ENCODE measurements at regions not wholly inside any gene's neighbourhood (a gene's known extent, or its start where the extent isn't known, plus 50 kb on each side); places are given as distances from the start of the nearest gene placed in this dataset.

GRCh38 chr3:147939425-147939824 is 530.3 kb downstream of the ZIC1 start:
- ChIA-PET CTCF (no interaction called here), POLR2A (no interaction called here)
- no peaks in the 10 kb centered on the region for H3K9me3 Mint-ChIP-seq (ENCODE audit: insufficient read depth)
- H3K27ac Mint-ChIP-seq = no peak overlapping the region
- no peak for ATAC-seq
- DNase-seq = no peak
- H3K36me3 Mint-ChIP-seq (ENCODE audit: low read depth) = no peaks in the 10 kb centered on the region
- H3K4me3 Mint-ChIP-seq = no peak overlapping the region
- H3K27me3 Mint-ChIP-seq (ENCODE audit: low read depth) = no peaks in the 10 kb centered on the region
- no peaks in the 10 kb centered on the region for H3K4me1 Mint-ChIP-seq (ENCODE audit: low read depth)

- ChIA-PET CTCF (no interaction called here), POLR2A (no interaction called here)
- no peak overlapping the region for H3K4me3 Mint-ChIP-seq
- H3K36me3 Mint-ChIP-seq (ENCODE audit: low read depth) = no peaks in the 10 kb centered on the region
- H3K27ac Mint-ChIP-seq = no peak overlapping the region
- ATAC-seq (no peak), DNase-seq (no peak)
- no peaks in the 10 kb centered on the region for H3K9me3 Mint-ChIP-seq (ENCODE audit: insufficient read depth)
- no peaks in the 10 kb centered on the region for H3K27me3 Mint-ChIP-seq (ENCODE audit: low read depth)
- no peaks in the 10 kb centered on the region for H3K4me1 Mint-ChIP-seq (ENCODE audit: low read depth)
These were observed 530.7 kb downstream of the ZIC1 start for GRCh38 chr3:147939839-147940238.

GRCh38 chr3:147940405-147941193 is 531.4 kb downstream of the ZIC1 start:
- H3K4me3 Mint-ChIP-seq = no peak overlapping the region

GRCh38 chr3:147941969-147942368 is 532.8 kb downstream of the ZIC1 start:
- Mint-ChIP-seq H3K4me3 (no peak overlapping the region), H3K4me1 (ENCODE audit: low read depth) (no peaks in the 10 kb centered on the region), H3K9me3 (ENCODE audit: insufficient read depth) (no peaks in the 10 kb centered on the region), H3K27me3 (ENCODE audit: low read depth) (no peaks in the 10 kb centered on the region), H3K27ac (no peak overlapping the region), H3K36me3 (ENCODE audit: low read depth) (no peaks in the 10 kb centered on the region)
- ATAC-seq (no peak), DNase-seq (no peak)
- CTCF ChIA-PET = no interaction called here
- POLR2A ChIA-PET = no interaction called here

More at GRCh38 chr3:147940405-147941193, 531.4 kb downstream of the ZIC1 start:
- ATAC-seq = no peak
- H3K36me3 Mint-ChIP-seq (ENCODE audit: low read depth) = no peaks in the 10 kb centered on the region
- ChIA-PET POLR2A (no interaction called here), CTCF (no interaction called here)
- DNase-seq = no peak
- H3K27me3 Mint-ChIP-seq (ENCODE audit: low read depth) = no peaks in the 10 kb centered on the region
- H3K4me1 Mint-ChIP-seq (ENCODE audit: low read depth) = no peaks in the 10 kb centered on the region
- no peak overlapping the region for H3K27ac Mint-ChIP-seq
- H3K9me3 Mint-ChIP-seq (ENCODE audit: insufficient read depth) = no peaks in the 10 kb centered on the region

GRCh38 chr3:147943265-147943945 is 534.2 kb downstream of the ZIC1 start:
- Mint-ChIP-seq H3K4me3 (no peak overlapping the region), H3K36me3 (ENCODE audit: low read depth) (no peaks in the 10 kb centered on the region), H3K9me3 (ENCODE audit: insufficient read depth) (no peaks in the 10 kb centered on the region), H3K27ac (no peak overlapping the region), H3K4me1 (ENCODE audit: low read depth) (no peaks in the 10 kb centered on the region), H3K27me3 (ENCODE audit: low read depth) (no peaks in the 10 kb centered on the region)
- no peak for DNase-seq
- no peak for ATAC-seq
- ChIA-PET POLR2A (no interaction called here), CTCF (no interaction called here)

- DNase-seq (no peak), ATAC-seq (no peak)
- CTCF ChIA-PET = no interaction called here
- Mint-ChIP-seq H3K36me3 (ENCODE audit: low read depth) (no peaks in the 10 kb centered on the region), H3K27ac (no peak overlapping the region), H3K27me3 (ENCODE audit: low read depth) (no peaks in the 10 kb centered on the region), H3K9me3 (ENCODE audit: insufficient read depth) (no peaks in the 10 kb centered on the region), H3K4me3 (no peak overlapping the region), H3K4me1 (ENCODE audit: low read depth) (no peaks in the 10 kb centered on the region)
- POLR2A ChIA-PET = no interaction called here
These were observed 536.9 kb downstream of the ZIC1 start for GRCh38 chr3:147945968-147946519.

- no peak for DNase-seq
- no peaks in the 10 kb centered on the region for H3K4me1 Mint-ChIP-seq (ENCODE audit: low read depth)
- ChIA-PET CTCF (no interaction called here), POLR2A (no interaction called here)
- ATAC-seq = no peak
- H3K36me3 Mint-ChIP-seq (ENCODE audit: low read depth) = no peaks in the 10 kb centered on the region
- H3K4me3 Mint-ChIP-seq = no peak overlapping the region
- H3K9me3 Mint-ChIP-seq (ENCODE audit: insufficient read depth) = peaks cover 8% of the 10 kb centered on the region
- H3K27me3 Mint-ChIP-seq (ENCODE audit: low read depth) = no peaks in the 10 kb centered on the region
- H3K27ac Mint-ChIP-seq = no peak overlapping the region
These were observed 547.5 kb downstream of the ZIC1 start for GRCh38 chr3:147956615-147957014.

GRCh38 chr3:147958754-147959153 is 549.6 kb downstream of the ZIC1 start:
- CTCF ChIA-PET = no interaction called here
- H3K4me1 Mint-ChIP-seq (ENCODE audit: low read depth) = no peaks in the 10 kb centered on the region
- peaks cover 8% of the 10 kb centered on the region for H3K9me3 Mint-ChIP-seq (ENCODE audit: insufficient read depth)
- H3K36me3 Mint-ChIP-seq (ENCODE audit: low read depth) = no peaks in the 10 kb centered on the region
- ATAC-seq (no peak), DNase-seq (no peak)
- POLR2A ChIA-PET = no interaction called here
- no peak overlapping the region for H3K27ac Mint-ChIP-seq
- H3K4me3 Mint-ChIP-seq = no peak overlapping the region
- H3K27me3 Mint-ChIP-seq (ENCODE audit: low read depth) = no peaks in the 10 kb centered on the region

GRCh38 chr3:147960786-147961185 is 551.6 kb downstream of the ZIC1 start:
- H3K4me3 Mint-ChIP-seq = no peak overlapping the region
- ATAC-seq = no peak
- H3K9me3 Mint-ChIP-seq (ENCODE audit: insufficient read depth) = peaks cover 4% of the 10 kb centered on the region
- no peak overlapping the region for H3K27ac Mint-ChIP-seq
- H3K27me3 Mint-ChIP-seq (ENCODE audit: low read depth) = no peaks in the 10 kb centered on the region
- no peak for DNase-seq
- POLR2A ChIA-PET = no interaction called here
- H3K36me3 Mint-ChIP-seq (ENCODE audit: low read depth) = no peaks in the 10 kb centered on the region
- CTCF ChIA-PET = no interaction called here
- H3K4me1 Mint-ChIP-seq (ENCODE audit: low read depth) = no peaks in the 10 kb centered on the region

- no peak for DNase-seq
- no peak overlapping the region for H3K4me3 Mint-ChIP-seq
- POLR2A ChIA-PET = interaction anchor here (0.6 to 0.7 kb wide), 2 partner anchors 110 to 1282 kb away, joined by 3 read pairs; no protein-coding TSS in a partner anchor
- no peak for ATAC-seq
- no peaks in the 10 kb centered on the region for H3K4me1 Mint-ChIP-seq (ENCODE audit: low read depth)
- CTCF ChIA-PET = no interaction called here
- peaks cover 2% of the 10 kb centered on the region for H3K9me3 Mint-ChIP-seq (ENCODE audit: insufficient read depth)
- no peaks in the 10 kb centered on the region for H3K27me3 Mint-ChIP-seq (ENCODE audit: low read depth)
- no peaks in the 10 kb centered on the region for H3K36me3 Mint-ChIP-seq (ENCODE audit: low read depth)
- no peak overlapping the region for H3K27ac Mint-ChIP-seq
These were observed 553.4 kb downstream of the ZIC1 start for GRCh38 chr3:147962408-147963164.

- H3K9me3 Mint-ChIP-seq (ENCODE audit: insufficient read depth) = no peaks in the 10 kb centered on the region
- no peaks in the 10 kb centered on the region for H3K4me1 Mint-ChIP-seq (ENCODE audit: low read depth)
- no peaks in the 10 kb centered on the region for H3K36me3 Mint-ChIP-seq (ENCODE audit: low read depth)
- no peak overlapping the region for H3K27ac Mint-ChIP-seq
- no peak overlapping the region for H3K4me3 Mint-ChIP-seq
- CTCF ChIA-PET = no interaction called here
- ATAC-seq = no peak
- POLR2A ChIA-PET = no interaction called here
- H3K27me3 Mint-ChIP-seq (ENCODE audit: low read depth) = no peaks in the 10 kb centered on the region
- DNase-seq = no peak
These were observed 554.5 kb downstream of the ZIC1 start for GRCh38 chr3:147963711-147964110.

GRCh38 chr3:147975165-147975564 is 566.0 kb downstream of the ZIC1 start:
- ChIA-PET POLR2A (no interaction called here), CTCF (no interaction called here)
- H3K27me3 Mint-ChIP-seq (ENCODE audit: low read depth) = no peaks in the 10 kb centered on the region
- no peak overlapping the region for H3K4me3 Mint-ChIP-seq
- ATAC-seq (no peak), DNase-seq (no peak)
- H3K4me1 Mint-ChIP-seq (ENCODE audit: low read depth) = no peaks in the 10 kb centered on the region
- peaks cover 3% of the 10 kb centered on the region for H3K9me3 Mint-ChIP-seq (ENCODE audit: insufficient read depth)
- no peaks in the 10 kb centered on the region for H3K36me3 Mint-ChIP-seq (ENCODE audit: low read depth)
- H3K27ac Mint-ChIP-seq = no peak overlapping the region

Measured in activated CD8-positive, alpha-beta T cell treated with anti-CD3 and anti-CD28 coated beads, Interleukin-2, amount 10 ng/mL, durations not matched to agents 7 days and 5 days (primary cell).